ENCODE measurements at regions not wholly inside any gene's neighbourhood (a gene's known extent, or its start where the extent isn't known, plus 50 kb on each side); places are given as distances from the start of the nearest gene placed in this dataset.

GRCh38 chr2:155689791-155690190 lies 642.7 kb downstream of the NR4A2 start:
- DNase-seq (ENCODE audit: low read depth in 2 of 2), result no peak

- DNase-seq (ENCODE audit: low read depth in 2 of 2), result no peak
These were observed 645.3 kb downstream of the NR4A2 start for GRCh38 chr2:155687181-155687580.

- no peak for DNase-seq (ENCODE audit: low read depth in 2 of 2)
These were observed 652.9 kb downstream of the NR4A2 start for GRCh38 chr2:155679647-155680046.

GRCh38 chr2:155675920-155676319 lies 656.6 kb downstream of the NR4A2 start:
- DNase-seq (ENCODE audit: low read depth in 2 of 2), result no peak

GRCh38 chr2:155665704-155666103 lies 666.8 kb downstream of the NR4A2 start:
- DNase-seq (ENCODE audit: low read depth in 2 of 2), result no peak

- no peak for DNase-seq (ENCODE audit: low read depth in 2 of 2)
These were observed 669.3 kb downstream of the NR4A2 start for GRCh38 chr2:155663265-155663664.

- DNase-seq (ENCODE audit: low read depth in 2 of 2), result no peak
These were observed 670.3 kb downstream of the NR4A2 start for GRCh38 chr2:155662224-155662623.

GRCh38 chr2:155653176-155653575 lies 679.3 kb downstream of the NR4A2 start:
- DNase-seq (ENCODE audit: low read depth in 2 of 2), result no peak

- DNase-seq (ENCODE audit: low read depth in 2 of 2), result no peak
These were observed 680.7 kb downstream of the NR4A2 start for GRCh38 chr2:155651851-155652250.

- DNase-seq (ENCODE audit: low read depth in 2 of 2), result no peak
These were observed 686.7 kb downstream of the NR4A2 start for GRCh38 chr2:155645791-155646190.

GRCh38 chr2:155643056-155643775 lies 689.3 kb downstream of the NR4A2 start:
- DNase-seq (ENCODE audit: low read depth in 2 of 2), result no peak

GRCh38 chr2:155633887-155634570 lies 698.5 kb downstream of the NR4A2 start:
- DNase-seq (ENCODE audit: low read depth in 2 of 2), result no peak

GRCh38 chr2:155633060-155633839 lies 699.3 kb downstream of the NR4A2 start:
- no peak for DNase-seq (ENCODE audit: low read depth in 2 of 2)

GRCh38 chr2:155630760-155631159 lies 701.8 kb downstream of the NR4A2 start:
- DNase-seq (ENCODE audit: low read depth in 2 of 2), result no peak

GRCh38 chr2:155622443-155622842 lies 710.1 kb downstream of the NR4A2 start:
- no peak for DNase-seq (ENCODE audit: low read depth in 2 of 2)

GRCh38 chr2:155600914-155601760 lies 731.4 kb downstream of the NR4A2 start:
- no peak for DNase-seq (ENCODE audit: low read depth in 2 of 2)

- DNase-seq (ENCODE audit: low read depth in 2 of 2), result no peak
These were observed 732.2 kb downstream of the NR4A2 start for GRCh38 chr2:155600296-155600695.

GRCh38 chr2:155599834-155600233 lies 732.7 kb downstream of the NR4A2 start:
- no peak for DNase-seq (ENCODE audit: low read depth in 2 of 2)

- DNase-seq (ENCODE audit: low read depth in 2 of 2), result no peak
These were observed 748.8 kb downstream of the NR4A2 start for GRCh38 chr2:155583674-155584195.

- no peak for DNase-seq (ENCODE audit: low read depth in 2 of 2)
These were observed 757.6 kb downstream of the NR4A2 start for GRCh38 chr2:155574941-155575340.

GRCh38 chr2:155547571-155547970 lies 785.0 kb downstream of the NR4A2 start:
- DNase-seq (ENCODE audit: low read depth in 2 of 2), result no peak

Data from lung microvascular endothelial cell (primary cell).